GM18867 (cell line): ENCODE measurements at regions not wholly inside any gene's neighbourhood (a gene's known extent, or its start where the extent isn't known, plus 50 kb on each side); places are given as distances from the start of the nearest gene placed in this dataset.
"Not testable (repeated sequence)": the region's sequence is repeated elsewhere in the genome, so short reads cannot be mapped to it uniquely, and the experiment has no call there.

Experiments
- ATAC-seq: cut with Tn5 transposase; IDR thresholded peaks from one replicate; pipeline ENCODE4 v1.9.1; 2021; ENCODE audit warnings: mild to moderate bottlenecking, moderate library complexity; ENCODE audit not compliant: unreplicated experiment

GRCh38 chr12:75812271-75813018, 219.1 kb downstream of the PHLDA1 start:
- ATAC-seq, result no peak

DNA sequence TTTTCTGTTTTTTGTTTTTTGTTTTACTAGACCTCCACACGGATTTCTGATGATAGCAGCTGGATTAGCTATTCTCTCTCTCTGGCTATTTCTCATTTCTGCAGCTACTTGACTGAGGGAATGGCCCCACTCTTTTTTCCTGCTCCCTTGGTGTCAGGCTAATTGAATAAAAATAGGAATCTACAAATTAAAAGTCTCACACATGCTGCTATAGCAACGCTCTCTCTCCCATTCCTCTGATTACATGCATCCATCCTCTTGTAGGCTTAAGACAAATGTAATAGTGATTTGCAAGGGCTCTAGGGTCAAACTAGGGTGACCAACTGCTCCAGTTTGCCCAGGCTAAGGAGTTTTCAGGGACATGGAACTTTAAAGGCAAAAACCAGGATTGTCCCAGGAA, 221.8 kb downstream of the PHLDA1 start:
- no peak for ATAC-seq

DNA sequence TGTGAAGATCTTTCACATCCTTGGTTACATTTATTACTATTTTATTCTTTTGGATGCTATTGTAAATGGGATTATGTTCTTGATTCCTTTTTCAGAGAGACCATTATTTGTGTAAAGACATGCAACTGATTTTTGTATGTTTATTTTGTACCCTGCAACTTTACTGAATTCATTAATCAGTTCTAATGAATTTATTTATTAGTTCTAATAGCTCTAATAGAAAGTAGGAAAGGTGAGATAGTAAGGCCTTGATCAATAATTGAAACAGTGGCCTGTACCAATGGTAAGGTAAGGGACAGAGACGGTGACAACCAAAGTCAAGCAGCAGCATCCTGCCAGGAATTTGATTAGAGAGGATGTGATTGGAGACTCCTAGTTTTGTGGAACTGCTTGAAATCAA, 224.1 kb downstream of the PHLDA1 start:
- no peak for ATAC-seq

DNA sequence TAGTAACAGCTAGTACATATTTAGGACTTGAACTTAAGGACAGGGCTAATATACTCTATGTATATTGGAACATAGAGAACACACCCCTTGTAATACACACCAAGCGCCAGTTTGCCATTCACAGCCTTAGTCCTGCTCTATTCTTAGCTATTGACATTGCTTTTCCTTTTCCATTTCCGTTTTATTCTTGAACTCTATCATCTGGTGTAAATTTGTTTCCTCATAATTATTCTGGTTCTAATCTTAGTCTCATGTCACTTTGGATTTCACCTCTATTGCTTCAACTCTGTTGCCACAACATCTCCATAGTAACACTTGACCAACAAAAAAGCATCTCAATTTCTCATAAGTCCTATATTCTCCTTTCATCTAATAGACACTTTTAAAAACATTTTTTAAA, 225.7 kb downstream of the PHLDA1 start:
- ATAC-seq, result no peak

GRCh38 chr12:75805320-75805719, 226.3 kb downstream of the PHLDA1 start:
- ATAC-seq, result no peak

DNA sequence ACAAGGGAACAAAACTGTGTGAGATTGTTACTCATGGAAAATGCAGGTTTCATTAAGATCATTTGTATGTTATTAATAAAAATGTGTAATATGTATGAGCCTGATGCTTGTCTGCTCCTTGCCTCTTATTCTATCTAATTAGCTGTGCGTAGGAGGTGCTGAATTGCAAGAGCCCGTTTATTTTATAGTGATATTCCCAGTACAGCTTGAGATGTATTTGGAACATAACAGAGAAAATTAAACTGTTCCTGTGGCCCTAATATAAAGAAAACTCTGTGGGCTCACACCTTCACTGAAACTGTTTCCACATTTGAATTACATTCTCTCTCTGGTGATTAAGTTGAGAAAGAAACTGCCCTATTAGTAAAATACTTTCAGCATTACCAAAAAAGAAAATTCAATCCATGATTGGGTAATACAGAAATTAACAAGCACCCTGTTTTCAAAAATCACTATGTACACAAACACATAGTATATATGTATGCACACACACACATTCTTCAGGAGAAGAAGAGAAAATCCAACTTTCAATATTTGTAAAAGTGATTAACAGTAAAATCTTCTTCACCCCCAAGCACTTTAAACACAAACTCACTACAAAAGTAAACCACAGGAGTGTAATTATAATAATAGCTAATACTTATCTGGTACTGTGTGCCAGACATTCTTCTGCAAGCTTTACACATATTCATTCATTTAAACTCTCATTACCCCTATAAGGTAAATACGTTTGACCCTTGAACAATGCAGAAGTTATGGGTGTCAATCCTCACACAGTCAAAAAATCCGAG, 233.2 kb downstream of the PHLDA1 start:
- ATAC-seq, result no peak

DNA sequence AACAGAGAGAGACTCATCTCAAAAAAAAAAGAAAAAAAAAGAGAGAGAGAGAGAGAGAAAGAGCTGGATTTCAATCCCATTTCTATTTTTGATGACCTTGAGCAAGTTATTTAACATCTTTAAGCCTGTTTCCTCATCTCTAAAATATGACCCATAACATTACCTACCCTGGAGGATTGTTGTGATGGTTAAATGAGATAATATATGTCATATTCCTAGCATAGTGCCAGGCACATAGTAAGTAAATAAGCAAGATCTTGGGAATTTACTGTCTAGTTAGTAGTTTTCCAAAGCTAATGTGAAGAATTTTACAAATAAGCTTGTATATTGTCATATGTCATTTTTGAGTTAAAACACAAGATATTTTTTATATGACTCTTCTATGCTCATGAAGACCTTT, 236.5 kb downstream of the PHLDA1 start:
- no peak for ATAC-seq

GRCh38 chr12:75792687-75793086, 238.9 kb downstream of the PHLDA1 start:
- no peak for ATAC-seq

DNA sequence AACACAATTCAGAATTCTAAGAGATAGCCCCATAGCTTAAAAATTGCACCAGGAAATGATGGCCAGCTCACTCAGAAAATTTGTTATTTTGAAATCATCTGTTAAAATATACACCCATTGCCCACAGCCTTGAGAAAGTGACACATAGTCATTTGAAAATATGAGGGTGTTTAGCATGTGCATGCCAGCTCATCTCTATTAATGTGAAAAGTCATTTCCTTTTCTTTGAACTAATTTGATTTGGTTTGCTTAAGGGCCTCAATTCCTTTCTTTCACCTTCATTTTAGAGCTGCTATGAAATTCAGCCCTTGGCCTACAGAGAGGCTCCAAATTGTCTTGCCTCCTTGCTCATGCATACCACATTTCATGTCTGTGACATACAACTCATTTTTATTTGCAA, 241.4 kb downstream of the PHLDA1 start:
- ATAC-seq, result no peak

- not testable (repeated sequence) for ATAC-seq
These were observed 244.4 kb downstream of the PHLDA1 start for GRCh38 chr12:75787146-75787545.

DNA sequence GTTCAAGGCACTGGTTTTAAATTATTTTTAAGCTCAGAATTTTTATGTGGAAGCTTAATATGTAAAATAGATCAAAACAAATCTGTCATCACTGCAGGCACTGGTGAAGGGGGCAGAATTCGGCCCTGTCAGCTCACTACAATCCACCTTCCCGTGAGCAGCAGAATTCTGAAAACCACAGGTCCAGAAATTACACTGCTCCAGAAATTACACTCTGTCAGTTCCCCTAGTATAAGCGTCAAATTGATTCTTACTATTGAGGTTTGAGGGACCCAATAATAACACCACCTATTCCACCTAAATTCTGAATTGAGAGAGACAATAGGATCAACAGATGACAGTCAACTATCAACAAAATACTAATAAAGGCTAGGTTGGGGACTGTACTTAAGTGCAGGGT, 245.5 kb downstream of the PHLDA1 start:
- ATAC-seq, result no peak

DNA sequence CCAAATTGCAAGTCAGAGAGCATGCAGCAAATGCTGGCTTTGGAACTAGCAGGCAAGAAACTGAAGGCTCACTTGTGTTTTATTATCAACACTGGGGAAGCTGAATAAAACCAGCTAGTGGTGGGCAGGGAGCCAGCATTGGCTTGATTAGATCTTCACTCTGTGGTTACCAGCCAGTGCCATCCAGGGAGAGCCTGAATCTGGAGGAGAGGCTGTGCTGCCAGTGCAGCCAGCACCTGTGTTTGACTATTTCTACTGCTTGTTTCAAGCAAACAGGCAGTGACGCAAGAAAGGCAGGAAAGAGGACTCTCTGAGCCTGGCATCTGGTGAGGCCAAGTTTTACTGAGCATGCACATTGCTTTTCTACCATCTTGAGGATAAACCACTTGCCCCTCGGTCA, 247.0 kb downstream of the PHLDA1 start:
- ATAC-seq, result no peak

DNA sequence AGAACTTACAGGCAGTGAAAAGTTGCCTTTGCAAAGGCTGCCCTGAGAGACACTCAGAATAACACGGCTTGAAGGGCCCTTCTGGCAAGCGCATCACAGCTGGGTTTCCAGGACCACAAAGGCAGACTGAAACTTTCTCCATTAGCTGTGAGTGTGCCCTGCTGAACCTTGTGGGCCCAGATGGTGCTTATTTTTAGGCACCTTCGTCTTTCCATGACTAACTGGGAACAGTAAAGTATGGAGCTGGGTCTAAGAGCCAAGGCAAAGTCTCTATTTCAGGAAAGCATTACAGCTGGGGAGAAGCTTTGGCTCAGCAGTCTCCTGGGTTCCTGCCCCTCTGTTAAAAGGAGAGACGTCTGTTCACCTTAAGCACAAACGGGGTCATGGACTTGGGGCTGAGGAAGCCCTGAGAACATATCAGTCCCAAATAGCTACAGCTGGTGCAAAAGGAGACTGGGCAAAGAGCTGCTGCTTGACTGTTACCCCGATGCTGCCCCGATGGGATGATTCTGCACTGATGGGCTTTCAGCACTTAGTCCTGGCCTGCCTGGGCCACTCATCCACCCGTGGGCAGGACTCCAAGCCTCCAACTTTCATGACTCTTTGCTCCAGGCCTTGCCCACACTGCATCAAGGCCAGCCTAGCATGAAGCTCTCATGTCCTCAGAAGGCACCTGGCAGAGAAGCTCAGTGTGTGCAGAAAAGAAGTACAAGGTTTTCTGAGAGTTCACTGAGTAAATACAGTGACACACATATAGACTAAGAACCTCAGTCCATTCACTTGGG, 248.3 kb downstream of the PHLDA1 start:
- no peak for ATAC-seq

- ATAC-seq, result no peak
These were observed 249.5 kb downstream of the PHLDA1 start for GRCh38 chr12:75782069-75782581.

DNA sequence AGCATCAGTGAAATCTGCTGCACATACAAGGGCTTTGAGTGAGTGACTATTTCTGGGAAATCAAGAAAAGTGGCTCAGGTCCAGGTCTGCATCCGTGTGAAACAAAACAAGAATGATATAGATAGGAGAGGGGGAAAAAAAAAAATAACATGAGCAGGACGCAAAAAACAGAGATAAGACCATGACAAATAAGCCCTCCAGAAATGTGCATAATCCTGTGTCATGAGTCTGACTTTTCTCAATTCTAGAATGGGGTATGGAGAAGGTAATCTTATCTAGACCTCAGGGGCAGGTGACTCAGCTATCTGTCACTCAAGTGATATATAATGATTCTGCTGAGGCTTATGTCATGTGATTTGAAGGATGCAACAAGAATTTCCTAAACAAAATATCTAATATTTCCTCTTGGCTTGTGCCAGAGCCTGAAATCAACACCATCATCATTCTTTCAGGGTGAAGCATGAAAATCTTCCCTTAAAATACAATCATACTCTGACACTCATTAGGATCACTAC, 250.0 kb downstream of the PHLDA1 start:
- no peak for ATAC-seq

GRCh38 chr12:75779891-75780496, 251.6 kb downstream of the PHLDA1 start:
- no peak for ATAC-seq

DNA sequence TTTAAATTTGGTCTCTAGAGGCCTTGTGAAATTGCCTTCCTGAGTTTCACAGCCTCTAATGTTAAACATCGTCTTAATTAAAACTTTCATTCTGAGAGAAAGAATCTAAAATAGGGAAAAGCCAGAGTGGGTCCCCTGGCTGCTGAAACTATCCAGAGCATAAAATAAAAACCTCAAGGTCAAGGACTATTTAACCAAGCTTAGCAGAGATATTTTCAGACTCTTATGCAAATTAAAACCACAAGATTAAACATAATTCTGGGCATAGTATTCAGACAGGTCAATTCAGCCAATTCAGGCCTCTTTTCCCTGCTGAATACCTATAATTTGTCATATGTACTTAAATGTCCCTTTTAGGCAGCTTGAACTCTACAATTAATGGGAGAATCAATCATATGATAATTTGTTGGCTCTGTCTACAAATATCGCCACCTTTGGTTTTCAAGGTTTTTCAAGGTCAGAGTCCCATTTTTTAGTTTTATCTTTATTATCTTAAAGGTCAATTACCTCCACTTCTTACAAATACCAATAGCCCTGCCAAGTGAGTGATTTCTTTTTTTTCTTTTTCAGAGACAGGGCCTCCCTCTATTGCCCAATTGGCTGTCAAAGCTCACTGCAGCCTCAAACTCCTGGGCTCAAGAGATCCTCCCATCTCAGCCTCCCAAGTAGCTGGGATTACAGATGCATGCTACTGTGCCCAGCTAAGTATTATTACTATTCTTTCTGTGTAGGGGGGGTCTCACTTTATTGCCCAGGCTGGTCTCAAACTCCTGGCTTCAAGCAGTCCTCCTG, 257.1 kb downstream of the PHLDA1 start:
- peak; percentile 67 for ATAC-seq

DNA sequence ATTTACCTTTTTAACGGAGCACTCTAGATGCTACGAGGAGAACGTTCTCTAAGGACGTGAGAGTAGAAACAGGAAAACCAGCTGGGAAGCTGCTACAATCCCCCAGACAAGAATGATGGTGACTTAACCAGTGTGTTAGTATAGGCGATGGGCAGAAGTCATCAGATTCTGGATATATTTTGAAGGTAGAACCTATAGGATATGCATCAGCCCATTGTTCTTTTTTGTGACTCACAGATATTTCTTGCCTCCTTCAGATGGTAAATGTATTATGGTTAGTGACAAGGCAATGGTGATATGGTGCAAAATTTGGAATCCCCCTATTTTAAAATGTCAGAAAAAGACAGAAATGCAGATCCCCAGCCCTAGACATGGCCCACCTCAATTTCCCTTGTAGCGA, 258.2 kb downstream of the PHLDA1 start:
- no peak for ATAC-seq

DNA sequence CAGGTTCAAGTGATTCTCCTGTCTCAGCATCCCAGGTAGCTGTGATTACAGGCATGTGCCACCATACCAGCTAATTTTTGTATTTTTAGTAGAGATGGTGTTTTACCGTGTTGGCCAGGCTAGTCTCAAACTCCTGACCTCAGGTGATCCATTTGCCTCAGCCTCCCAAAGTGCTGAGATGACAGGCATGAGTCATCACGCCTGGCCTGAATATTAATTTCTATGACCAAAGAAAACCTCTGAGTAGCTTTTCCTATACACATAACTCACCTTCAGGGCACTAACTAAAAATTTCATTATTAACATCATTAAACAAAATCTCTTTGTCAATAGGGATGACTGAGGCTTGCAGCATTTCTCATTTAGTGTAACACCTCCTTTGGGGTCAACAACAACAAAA, 259.6 kb upstream of the KRR1 start:
- ATAC-seq, result no peak

DNA sequence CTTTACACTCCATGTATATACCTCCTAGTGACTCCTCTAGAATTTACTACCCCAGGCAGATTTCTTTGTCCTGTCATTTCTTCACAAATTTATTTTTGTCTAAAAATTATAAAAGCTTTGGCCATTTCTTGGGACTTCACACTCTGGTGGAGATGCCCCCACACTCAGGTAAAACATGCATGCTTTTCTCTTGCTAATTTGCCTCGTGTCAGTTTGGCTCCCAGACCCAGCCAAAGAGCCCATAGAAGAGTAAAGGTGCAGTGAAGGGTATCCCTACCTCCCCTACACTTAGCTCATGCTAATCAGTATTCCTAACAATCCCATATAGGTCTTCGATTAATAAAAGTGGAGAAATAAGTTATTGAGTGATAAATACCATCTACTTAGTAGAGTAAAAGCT, 256.5 kb upstream of the KRR1 start:
- no peak for ATAC-seq
